NCI-H82 treated with DMSO at 0.1 percent for 48 hours (cell line): ENCODE measurements at regions not wholly inside any gene's neighbourhood (a gene's known extent, or its start where the extent isn't known, plus 50 kb on each side); places are given as distances from the start of the nearest gene placed in this dataset.
"Not testable (repeated sequence)": the region's sequence is repeated elsewhere in the genome, so short reads cannot be mapped to it uniquely, and the experiment has no call there.

ENCODE experiments used
- DNase-seq: peaks from one replicate; lab custom pipeline; 2025; ENCODE audit not compliant: unreplicated experiment; lab: John Stamatoyannopoulos, UW

GRCh38 chr6:169145496-169145895, 108.2 kb downstream of the THBS2 start:
- DNase-seq, result no peak

- no peak for DNase-seq
These were observed 109.3 kb downstream of the THBS2 start for GRCh38 chr6:169144356-169144755.

DNA sequence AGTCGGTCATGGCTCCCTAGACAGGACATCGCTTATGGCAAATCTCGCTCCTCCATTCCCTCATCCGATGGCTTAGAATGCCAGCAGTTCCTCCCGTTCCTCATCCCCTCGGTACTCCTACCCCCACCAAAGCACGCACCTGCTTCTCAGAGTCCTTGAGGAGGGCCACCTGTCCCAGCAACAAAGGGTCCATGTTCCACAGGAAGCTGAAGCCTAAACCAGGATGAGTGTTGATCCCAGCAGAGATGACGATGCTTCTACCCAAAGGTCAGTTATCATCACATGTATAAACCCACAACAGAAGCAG, 111.2 kb downstream of the THBS2 start:
- no peak for DNase-seq

DNA sequence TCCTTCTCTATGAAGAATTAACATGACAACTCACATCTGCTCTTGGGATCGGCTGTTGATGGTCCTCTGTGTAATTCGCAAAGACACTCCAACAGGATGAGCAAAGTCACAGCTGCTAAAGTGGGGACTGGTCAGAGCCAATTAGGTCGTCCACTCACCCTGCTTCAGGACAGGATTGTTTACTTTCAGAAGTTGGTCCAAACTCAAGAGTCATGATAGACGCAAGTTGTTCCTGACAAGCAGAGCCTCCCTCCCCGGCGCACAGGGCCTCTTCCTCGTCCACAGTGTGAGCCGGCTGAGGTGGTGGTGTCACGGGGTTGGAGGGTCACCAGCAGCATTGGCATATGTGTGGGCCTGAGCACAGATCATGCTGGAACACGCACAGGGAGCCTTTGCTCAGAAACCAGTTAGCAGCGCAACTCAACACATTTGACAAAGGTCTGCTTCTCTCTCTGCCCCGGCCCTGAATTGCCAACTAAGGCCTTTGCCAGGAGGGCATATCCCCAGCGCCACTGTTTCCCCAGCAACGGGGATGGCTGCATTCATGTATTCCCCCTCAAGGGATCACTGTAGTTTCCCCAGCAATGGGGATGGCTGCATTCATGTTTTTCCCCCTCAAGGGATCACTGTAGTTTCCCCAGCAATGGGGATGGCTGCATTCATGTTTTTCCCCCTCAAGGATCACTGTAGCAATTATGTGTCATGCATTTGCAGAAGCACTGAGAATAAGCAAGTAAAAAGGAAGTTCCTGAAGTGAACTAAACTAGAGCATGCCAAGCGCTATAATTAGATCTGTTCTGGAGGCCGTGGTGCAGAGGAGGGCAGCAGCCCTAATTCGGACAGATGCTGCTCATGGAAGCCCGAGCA, 111.7 kb downstream of the THBS2 start:
- DNase-seq, result no peak

GRCh38 chr6:169140986-169141495, 112.6 kb downstream of the THBS2 start:
- no peak for DNase-seq

DNA sequence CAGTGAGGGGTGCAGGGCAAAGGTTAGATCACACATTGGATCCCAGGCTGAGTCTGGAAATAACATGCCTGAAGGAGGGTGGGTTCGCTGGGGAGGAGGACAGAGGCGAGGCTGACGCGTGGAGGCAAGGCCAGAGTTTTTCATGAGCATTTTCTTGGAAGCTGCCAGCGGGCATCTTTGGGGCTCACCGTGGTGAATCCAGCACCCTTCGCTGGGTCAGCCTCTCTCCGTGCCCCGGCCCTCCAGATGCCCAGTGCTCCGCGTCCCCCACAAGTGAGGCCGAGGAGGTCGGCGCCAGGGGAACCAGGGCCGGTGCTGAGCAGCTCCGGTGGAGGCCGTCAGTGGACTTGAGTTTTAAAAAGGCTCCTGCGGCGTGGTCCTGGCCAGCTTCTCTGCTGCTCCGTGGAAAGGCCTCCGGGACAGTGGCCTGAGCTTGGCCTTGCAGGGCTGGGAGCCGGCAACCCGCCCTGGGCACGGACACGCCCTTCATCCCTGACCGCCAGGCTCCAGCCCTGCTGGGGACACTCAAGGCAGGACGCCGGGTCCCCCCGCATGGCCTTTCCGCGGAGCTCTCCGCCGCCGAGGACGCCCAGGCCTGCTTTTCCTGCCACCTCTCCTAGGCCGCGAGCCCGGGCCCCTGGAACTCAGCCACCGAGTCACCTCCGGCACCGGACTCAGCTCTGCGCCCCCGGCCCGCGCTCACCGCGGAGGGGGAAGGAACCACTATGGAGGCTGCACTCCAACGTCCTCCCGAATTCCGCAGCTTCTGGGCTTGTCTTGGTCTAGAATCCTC, 114.3 kb downstream of the THBS2 start:
- no peak for DNase-seq

DNA sequence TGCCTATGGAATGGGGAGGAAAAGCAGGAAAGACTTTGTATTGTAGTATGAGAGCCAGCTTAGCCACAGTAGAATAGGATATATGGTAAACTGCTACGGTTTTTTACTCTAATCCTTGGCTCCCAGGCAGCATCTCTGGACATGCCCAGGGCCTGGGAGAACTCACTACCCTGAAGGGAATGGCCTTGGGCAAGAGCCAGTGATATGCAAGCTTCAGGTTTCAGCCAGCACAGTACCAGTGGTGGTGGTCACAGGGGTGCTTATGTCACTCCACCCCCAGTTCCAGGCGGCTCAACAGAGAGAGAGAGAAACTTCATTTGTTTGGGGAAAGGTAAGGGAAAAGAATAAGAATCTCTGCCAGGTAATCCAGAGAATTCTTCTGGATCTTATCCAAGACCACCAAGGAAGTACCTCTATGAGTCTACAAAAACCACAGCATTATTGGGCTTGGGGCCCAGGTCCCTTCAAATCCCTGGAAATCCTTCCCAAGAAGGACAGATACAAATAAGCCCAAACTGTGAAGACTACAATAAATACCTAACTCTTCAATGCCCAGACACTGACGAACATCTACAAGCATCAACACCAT, 121.2 kb downstream of the THBS2 start:
- no peak for DNase-seq

- no peak for DNase-seq
These were observed 122.3 kb downstream of the THBS2 start for GRCh38 chr6:169131390-169131789.

DNA sequence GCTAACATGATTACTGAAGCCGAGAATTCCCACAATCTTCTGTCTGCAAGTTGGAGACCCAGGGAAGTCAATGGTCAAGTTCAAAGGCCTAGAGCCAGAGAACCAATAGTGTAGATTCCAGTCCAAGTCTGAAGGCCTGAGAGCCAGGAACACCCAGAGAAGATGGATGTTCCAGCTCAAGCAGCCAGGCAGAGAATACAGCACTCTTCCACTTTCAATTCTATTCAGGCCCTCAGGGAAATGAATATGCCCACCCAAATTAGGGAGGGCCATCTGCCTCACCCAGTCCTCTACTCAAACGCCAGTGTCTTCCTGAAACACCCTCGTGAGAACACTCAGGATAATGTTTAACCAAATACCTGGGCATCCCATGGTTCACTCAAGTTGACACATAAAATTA, 123.5 kb downstream of the THBS2 start:
- no peak for DNase-seq

- no peak for DNase-seq
These were observed 132.6 kb downstream of the THBS2 start for GRCh38 chr6:169121013-169121412.

- DNase-seq, result no peak
These were observed 134.0 kb downstream of the THBS2 start for GRCh38 chr6:169119669-169120068.

DNA sequence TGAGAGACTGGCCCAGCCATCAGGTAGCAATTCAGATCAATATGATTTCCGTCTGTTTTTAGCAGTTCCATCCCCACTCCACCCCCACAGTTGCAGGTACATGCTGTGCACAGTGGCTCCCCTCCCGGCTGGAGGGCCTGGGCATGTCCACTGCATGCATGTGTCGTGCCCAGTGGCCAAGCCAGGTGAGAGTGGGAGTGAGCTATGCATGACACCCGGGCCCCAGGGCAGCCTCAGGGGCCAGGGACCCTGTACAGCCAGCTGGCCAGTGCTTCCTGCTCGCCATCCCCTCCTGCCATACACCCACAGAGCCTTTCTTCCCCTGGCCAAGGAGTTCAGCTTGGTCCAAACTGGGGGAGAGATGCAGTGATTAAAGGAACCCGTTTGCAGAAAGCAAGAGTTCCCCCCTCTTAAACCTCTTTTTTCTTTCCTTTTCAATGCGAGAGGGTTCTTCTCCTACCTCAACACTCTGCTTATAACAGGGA, 135.3 kb downstream of the THBS2 start:
- no peak for DNase-seq

- no peak for DNase-seq
These were observed 136.0 kb downstream of the THBS2 start for GRCh38 chr6:169117663-169118062.

- no peak for DNase-seq
These were observed 138.0 kb downstream of the THBS2 start for GRCh38 chr6:169115632-169116031.

DNA sequence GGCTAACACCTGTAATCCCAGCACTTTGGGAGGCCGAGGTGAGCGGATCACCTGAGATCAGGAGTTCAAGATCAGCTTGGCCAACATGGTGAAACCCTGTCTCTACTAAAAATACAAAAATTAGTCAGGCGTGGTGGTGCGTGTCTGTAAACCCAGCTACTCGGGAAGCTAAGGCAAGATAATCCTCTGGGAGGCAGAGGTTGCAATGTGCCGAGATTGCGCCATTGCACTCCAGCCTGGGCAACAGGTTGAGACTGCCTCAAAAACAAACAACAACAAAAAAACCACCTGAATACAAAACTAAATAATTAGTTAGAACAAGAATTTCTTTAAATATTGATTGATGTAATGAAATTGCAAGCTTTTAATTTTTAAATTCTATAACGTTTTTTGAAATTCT, 139.0 kb downstream of the THBS2 start:
- not testable (repeated sequence) for DNase-seq

GRCh38 chr6:169112483-169113320, 140.9 kb downstream of the THBS2 start:
- DNase-seq, result no peak

DNA sequence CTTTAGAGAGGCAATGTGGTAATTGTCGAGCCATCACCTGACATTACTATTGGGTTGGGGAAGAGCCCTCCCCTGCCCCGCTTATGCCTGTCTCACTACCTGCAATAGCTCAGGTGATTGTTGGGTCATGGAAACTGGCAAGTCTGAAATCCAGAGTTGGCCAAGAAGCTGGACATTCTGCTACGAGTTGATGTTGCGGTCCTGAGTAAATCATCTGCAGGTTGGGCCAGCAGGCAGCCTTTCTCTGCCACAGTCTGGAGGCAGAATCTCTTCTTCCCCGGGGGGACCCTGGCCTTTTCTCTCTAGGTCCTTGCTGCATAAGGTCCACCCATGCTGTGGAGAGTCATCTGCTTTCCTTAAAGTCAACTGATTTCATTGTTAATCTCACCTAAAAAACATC, 142.4 kb downstream of the THBS2 start:
- no peak for DNase-seq

DNA sequence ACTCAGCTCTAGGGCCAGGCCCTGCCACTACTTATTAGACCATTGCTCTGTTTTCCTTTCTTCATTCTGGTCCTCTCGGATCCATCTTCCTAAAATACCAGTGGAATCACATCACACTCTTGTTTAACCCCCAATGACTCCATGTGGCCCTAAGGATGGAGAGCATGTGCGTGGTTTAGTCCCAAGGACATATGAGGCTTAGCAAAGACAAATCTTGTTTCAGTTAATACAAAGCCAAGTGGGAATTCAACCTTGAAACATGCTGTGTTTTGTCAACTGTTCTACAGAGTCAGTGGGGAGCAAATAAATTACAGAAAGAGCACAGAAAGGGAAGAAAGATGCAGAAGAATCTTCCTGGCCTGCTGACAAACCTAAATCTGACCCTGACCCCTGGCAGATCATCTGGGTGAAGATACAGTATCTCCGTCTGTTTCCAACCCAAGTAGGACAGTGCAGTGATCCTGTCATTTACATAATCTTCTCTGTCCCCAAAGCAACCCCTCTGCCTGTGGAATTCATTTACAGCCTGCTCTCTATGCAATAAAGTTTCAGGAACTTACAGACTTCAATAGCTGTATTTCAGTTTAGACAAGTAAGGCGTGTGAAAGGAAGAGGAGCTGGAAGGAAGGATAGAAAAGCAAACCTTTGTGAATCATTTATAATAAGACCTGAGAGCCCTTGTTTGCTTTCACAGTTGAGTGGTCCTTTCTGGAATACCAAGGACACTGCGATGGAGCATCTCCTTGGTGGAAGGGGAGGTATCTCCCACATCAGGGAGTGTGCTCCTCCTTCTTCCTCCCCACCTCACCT, 144.0 kb downstream of the THBS2 start:
- DNase-seq, result no peak

- DNase-seq, result no peak
These were observed 144.9 kb downstream of the THBS2 start for GRCh38 chr6:169108753-169109152.

GRCh38 chr6:169106176-169106575, 147.5 kb downstream of the THBS2 start:
- DNase-seq, result no peak
